K562 (cell line): ENCODE measurements at regions not wholly inside any gene's neighbourhood (a gene's known extent, or its start where the extent isn't known, plus 50 kb on each side); places are given as distances from the start of the nearest gene placed in this dataset.
"Not testable (repeated sequence)": the region's sequence is repeated elsewhere in the genome, so short reads cannot be mapped to it uniquely, and the experiment has no call there.

Source experiments
- ATAC-seq: fragments of 200-7000 bp; cut with Tn5 transposase; 3 replicates; pipeline ENCODE4 v1.9.1; 2020; ENCODE audit warnings: moderate library complexity
- BruUV-seq: library from RNA; stranded (reverse); fragments of 400-500 nt; replicated peaks from 2 replicates; lab custom pipeline; 2021; lab: Mats Ljungman, UMichigan
- CTCF ChIA-PET: fragments of 300-600 bp; formaldehyde crosslinking; extraction: SDS; loops from one replicate; lab custom pipeline; 2021; ENCODE audit warnings: low intra/inter-chr PET ratio; lab: Yijun Ruan, JAX
- POLR2A ChIA-PET: fragments of 300-600, 350-650 bp; sonication (Branson Sonifier 250); formaldehyde crosslinking; extraction: SDS; loops from one replicate; lab custom pipeline; 2021; ENCODE audit warnings: antibody characterized with exemption, inconsistent platforms; lab: Yijun Ruan, JAX
- DNase-seq, 4 experiments: peaks; one replicate each; pipeline versions ENCODE4 v3.0.0 to v3.0.0-alpha.2; 2011 to 2018; ENCODE audit warnings: low spot score in 3 of 4, mixed read lengths in 3 of 4; ENCODE audit errors: extremely low read depth in 1 of 4
- FAIRE-seq: peaks from 2 replicates; lab custom pipeline; 2011; peaks lifted over from hg19 to GRCh38; lab: Jason Lieb, UNC
- H2AFZ ChIP-seq: 2 replicates; pipeline ENCODE4 v1.6.0; 2011; ENCODE audit warnings: low read depth, low read length, control low read depth, inconsistent platforms
- H3K27ac ChIP-seq: fragments of 200-600 bp; 3 replicates; pipeline ENCODE4 v1.8.0; 2011; ENCODE audit warnings: low read depth, mild to moderate bottlenecking, control low read depth, inconsistent platforms, low read length, moderate library complexity, mixed read lengths; ENCODE audit errors: extremely low read depth
- H3K27me3 ChIP-seq, 2 experiments: fragments of 300-600 bp in 1 of 2; 2 replicates in 1 of 2; 3 replicates in 1 of 2; pipeline versions ENCODE4 v1.6.0 to v1.8.0; 2011; ENCODE audit warnings: inconsistent platforms in 2 of 2, low read length in 2 of 2, mild to moderate bottlenecking in 1 of 2, mixed read lengths in 1 of 2, moderate library complexity in 1 of 2; ENCODE audit not compliant: control insufficient read depth in 2 of 2, insufficient read depth in 2 of 2
- H3K36me3 ChIP-seq: fragments of 300-600 bp; 3 replicates; pipeline ENCODE4 v1.8.0; 2011; ENCODE audit warnings: mild to moderate bottlenecking, low read length, inconsistent platforms; ENCODE audit not compliant: control insufficient read depth, insufficient read depth
- H3K4me1 ChIP-seq, 2 experiments: fragments of 200-600 bp in 1 of 2; replicated peaks in 1 of 2; 2 replicates in 1 of 2; 3 replicates in 1 of 2; pipeline versions ENCODE4 v1.5.1 to v1.8.0; 2011; ENCODE audit warnings: inconsistent platforms in 2 of 2, low read length in 2 of 2, mild to moderate bottlenecking in 1 of 2, mixed read lengths in 1 of 2, moderate library complexity in 1 of 2; ENCODE audit not compliant: control insufficient read depth in 2 of 2, insufficient read depth in 2 of 2
- H3K4me2 ChIP-seq: 2 replicates; pipeline ENCODE4 v1.6.1; 2011; ENCODE audit warnings: low read length, control low read depth, inconsistent platforms, mixed read lengths; ENCODE audit not compliant: insufficient read depth
- H3K4me3 ChIP-seq: fragments of 200-600 bp; sonication (generic), shearing (Covaris generic); 2 replicates; pipeline ENCODE4 v1.5.1; 2016; ENCODE audit warnings: control low read depth, inconsistent platforms
- H3K79me2 ChIP-seq: fragments of 200-600 bp; 3 replicates; pipeline ENCODE4 v1.8.0; 2011; ENCODE audit warnings: low read length, inconsistent platforms; ENCODE audit not compliant: control insufficient read depth, insufficient read depth
- H3K9ac ChIP-seq, 2 experiments: 2 replicates each; pipeline versions ENCODE4 v1.6.0 to v1.6.1; 2011; ENCODE audit warnings: low read depth in 2 of 2, low read length in 2 of 2, control low read depth in 1 of 2, inconsistent platforms in 1 of 2, mild to moderate bottlenecking in 1 of 2, mixed read lengths in 1 of 2; ENCODE audit not compliant: insufficient read depth in 1 of 2
- H3K9me1 ChIP-seq: one replicate; pipeline ENCODE4 v1.6.0; 2011; ENCODE audit warnings: inconsistent platforms, mild to moderate bottlenecking, low read length, moderate library complexity; ENCODE audit not compliant: control insufficient read depth, insufficient read depth
- H3K9me3 ChIP-seq: replicated peaks from 2 replicates; pipeline ENCODE4 v1.5.1; 2011; ENCODE audit warnings: low read depth, low read length, inconsistent platforms; ENCODE audit not compliant: control insufficient read depth, insufficient read depth
- H4K20me1 ChIP-seq: replicated peaks from 2 replicates; pipeline ENCODE4 v1.6.1; 2011; ENCODE audit warnings: low read length, inconsistent platforms, mixed read lengths; ENCODE audit not compliant: control insufficient read depth, insufficient read depth
- HNRNPH1 ChIP-seq: fragments of 200-400 bp; formaldehyde crosslinking; optimal IDR thresholded peaks from 2 replicates; pipeline ENCODE3; 2017; ENCODE audit warnings: low read depth, mild to moderate bottlenecking, low read length, moderate library complexity
- POLR2AphosphoS5 ChIP-seq: IDR thresholded peaks from 2 replicates; pipeline ENCODE4 v1.6.1; 2011; ENCODE audit warnings: mild to moderate bottlenecking, low read depth, low read length, moderate library complexity; ENCODE audit not compliant: control insufficient read depth, insufficient read depth
- WGBS: fragments of 100-300 bp; shearing (Covaris generic); methylation state at CpG from one replicate; pipeline ENCODE4 v1.1.6; 2016; ENCODE audit warnings: low coverage, mixed read lengths; ENCODE audit not compliant: insufficient coverage; ENCODE audit errors: missing lambda C conversion rate; 5-methylcytosine and 5-hydroxymethylcytosine counted together
- in situ Hi-C: fragments of 300-500 bp; cut with MboI; formaldehyde crosslinking; loops from 4 replicates; pipeline ENCODE4 v1.15.0; 2018; ENCODE audit warnings: inconsistent platforms, mixed read lengths
- intact Hi-C: fragments of 100-400 bp; cut with micrococcal nuclease; formaldehyde crosslinking; loops from 2 replicates; pipeline ENCODE4 v1.14.2; 2022
- TF ChIP-seq, protein P1 (sequence below): fragments of 200-800 bp; sonication (Bioruptor generic); IDR thresholded peaks from 2 replicates; pipeline ENCODE4 v1.6.1; 2017; ENCODE audit warnings: missing genetic modification characterization, missing compliant biosample characterization

GRCh38 chr11:103812680-103813079 lies 223.8 kb upstream of the DDI1 start (continued):
- TF ChIP-seq POLR2AphosphoS5, result no peak
- TF ChIP-seq, protein P1, sequence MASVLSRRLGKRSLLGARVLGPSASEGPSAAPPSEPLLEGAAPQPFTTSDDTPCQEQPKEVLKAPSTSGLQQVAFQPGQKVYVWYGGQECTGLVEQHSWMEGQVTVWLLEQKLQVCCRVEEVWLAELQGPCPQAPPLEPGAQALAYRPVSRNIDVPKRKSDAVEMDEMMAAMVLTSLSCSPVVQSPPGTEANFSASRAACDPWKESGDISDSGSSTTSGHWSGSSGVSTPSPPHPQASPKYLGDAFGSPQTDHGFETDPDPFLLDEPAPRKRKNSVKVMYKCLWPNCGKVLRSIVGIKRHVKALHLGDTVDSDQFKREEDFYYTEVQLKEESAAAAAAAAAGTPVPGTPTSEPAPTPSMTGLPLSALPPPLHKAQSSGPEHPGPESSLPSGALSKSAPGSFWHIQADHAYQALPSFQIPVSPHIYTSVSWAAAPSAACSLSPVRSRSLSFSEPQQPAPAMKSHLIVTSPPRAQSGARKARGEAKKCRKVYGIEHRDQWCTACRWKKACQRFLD (CRISPR knock-in tag), result no peak
- TF ChIP-seq HNRNPH1, result no peak

DNA sequence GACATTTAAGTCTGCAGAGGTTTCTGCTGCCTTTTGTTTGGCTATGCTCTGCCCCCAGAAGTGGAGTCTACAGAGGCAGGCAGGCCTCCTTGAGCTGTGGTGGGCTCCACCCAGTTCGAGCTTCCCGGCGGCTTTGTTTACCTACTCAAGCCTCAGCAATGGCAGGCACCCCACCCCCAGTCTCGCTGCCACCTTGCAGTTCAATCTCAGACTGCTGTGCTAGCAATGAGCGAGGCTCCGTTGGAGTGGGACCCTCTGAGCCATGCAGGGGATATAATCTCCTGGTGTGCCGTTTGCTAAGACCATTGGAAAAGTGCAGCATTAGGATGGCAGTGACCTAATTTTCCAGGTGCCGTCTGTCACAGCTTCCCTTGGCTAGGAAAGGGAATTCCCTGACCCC lies 216.1 kb upstream of the DDI1 start:
- in situ Hi-C loops, CTCF ChIA-PET: not testable (repeated sequence)
- 0% methylated on average over 7 of the region's 8 CpGs for WGBS

More for the DNA sequence above, 216.1 kb upstream of the DDI1 start:
- H2AFZ ChIP-seq, ATAC-seq, intact Hi-C loops, H3K9me3 ChIP-seq, H3K27ac ChIP-seq, H3K4me2 ChIP-seq, H3K9ac ChIP-seq, H3K4me3 ChIP-seq, H3K36me3 ChIP-seq, POLR2A ChIA-PET, H3K9me1 ChIP-seq, FAIRE-seq, H4K20me1 ChIP-seq, H3K79me2 ChIP-seq, BruUV-seq, H3K27me3 ChIP-seq, H3K4me1 ChIP-seq, DNase-seq: not testable (repeated sequence)
